GM21786 (cell line): ENCODE measurements at regions not wholly inside any gene's neighbourhood (a gene's known extent, or its start where the extent isn't known, plus 50 kb on each side); places are given as distances from the start of the nearest gene placed in this dataset.
"Not testable (repeated sequence)": the region's sequence is repeated elsewhere in the genome, so short reads cannot be mapped to it uniquely, and the experiment has no call there.

Experiments used
- ATAC-seq: cut with Tn5 transposase; IDR thresholded peaks from one replicate; pipeline ENCODE4 v1.9.1; 2021; ENCODE audit not compliant: unreplicated experiment

DNA sequence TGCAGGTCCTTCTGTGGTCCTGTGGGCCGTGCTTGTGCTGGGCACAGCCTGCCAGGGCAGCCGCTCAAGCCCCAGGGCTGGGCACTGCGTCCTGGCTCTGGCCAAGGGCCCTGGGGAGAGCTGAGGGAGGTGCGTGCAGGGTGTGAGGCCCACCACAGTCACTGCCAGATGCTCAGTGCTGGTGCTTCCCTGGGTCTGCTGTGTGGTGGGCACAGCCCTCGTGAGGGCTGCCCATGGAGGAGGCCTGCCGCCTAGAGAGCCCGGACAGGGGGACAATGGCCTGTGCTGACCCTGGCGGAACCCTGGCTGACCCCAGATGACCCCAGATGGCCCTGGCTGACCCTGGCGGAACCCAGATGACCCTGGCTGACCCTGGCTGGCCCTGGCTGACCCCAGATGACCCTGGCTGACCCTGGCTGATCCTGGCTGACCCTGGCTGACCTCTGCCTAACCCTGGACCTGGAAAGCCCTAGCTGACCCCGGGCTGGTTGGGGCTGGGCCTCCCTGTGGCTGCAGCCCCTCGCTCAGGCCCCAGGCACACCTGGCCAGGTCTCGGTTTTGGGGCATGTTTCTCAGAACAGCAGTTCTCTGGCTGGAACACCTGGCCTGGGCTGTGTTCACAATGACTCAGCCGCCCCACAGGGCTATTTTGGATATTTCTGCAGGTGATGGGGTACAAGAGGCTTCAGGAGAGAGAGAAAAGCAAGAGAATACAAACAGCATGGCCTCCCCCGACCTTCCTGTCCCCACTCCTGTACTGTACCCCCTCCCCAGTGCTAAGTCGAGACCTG lies 55.4 kb downstream of the TMEM121 start:
- ATAC-seq, result peak; percentile 56

DNA sequence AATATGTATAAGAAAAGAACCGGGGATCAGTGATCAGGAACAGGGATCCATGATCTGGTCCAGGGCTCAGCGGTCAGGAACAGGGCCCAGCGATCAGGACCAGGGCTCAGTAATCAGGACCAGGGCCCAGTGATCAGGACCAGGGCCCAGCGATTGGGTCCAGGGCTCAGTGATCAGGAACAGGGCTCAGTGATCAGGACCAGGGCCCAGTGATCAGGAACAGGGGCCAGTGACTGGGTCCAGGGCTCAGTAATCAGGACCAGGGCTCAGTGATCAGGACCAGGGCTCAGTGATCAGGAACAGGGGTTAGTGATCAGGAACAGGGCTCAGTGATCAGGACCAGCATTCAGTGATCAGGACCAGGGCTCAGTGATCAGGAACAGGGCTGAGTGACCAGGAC lies 56.3 kb downstream of the TMEM121 start:
- no peak for ATAC-seq

DNA sequence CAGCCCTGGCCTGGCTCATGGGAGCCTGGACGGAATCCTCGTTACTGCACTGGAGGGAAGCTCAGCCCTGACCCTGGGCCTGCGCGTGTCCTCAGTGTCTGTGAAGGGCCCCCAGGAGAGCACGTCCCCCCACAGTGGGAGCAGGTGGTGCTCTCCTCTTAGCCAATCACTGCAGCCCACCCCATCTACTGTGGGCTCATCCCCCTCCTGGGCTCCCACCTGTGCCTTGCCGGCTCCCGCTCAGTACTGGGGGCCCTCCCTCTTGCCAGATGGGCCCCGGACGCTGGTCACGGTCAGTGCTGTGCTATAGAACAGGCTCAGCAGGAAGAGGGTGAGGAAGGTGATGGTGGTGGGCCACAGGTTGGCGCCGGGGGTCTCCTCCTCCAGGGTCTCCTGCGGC lies 57.5 kb downstream of the TMEM121 start:
- not testable (repeated sequence) for ATAC-seq

DNA sequence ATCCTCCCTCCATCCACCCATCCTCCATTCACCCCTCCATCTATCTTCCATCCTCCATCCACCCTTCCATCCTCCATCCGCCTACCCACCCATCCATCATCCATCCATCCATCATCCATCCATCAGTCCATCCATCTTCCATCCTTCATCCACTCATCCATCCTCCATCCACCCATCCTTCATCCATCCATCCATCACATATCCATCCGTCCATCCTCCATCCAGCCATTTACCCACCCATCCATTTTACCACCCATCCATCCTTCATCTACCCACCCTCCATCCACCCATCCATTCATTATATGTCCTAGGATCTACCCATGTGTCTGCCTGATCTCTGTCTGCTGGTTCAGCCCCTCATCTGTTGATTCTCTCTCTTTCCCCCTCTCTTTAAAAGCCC lies 58.9 kb downstream of the TMEM121 start:
- not testable (repeated sequence) for ATAC-seq

DNA sequence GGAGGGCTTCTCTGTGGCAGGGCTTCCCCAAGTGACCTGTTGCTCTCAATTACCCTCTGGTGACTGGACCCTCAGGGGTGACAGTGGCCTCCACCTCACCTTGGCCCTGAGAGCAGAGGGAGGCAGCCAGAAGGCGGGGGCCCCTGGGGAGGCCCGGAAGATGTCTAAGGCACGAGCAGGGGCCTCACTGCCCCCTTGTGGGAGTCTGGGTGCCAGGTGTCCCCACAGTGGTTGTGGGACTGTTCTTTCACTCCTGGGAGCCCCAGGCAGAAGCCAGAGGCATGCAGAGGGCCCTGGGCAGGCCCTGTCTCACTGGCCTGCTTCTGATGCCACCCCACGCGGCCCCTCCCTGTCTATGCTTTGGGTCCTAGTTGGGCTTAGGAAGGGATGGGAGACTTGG lies 59.3 kb downstream of the TMEM121 start:
- ATAC-seq, result peak; percentile 34

DNA sequence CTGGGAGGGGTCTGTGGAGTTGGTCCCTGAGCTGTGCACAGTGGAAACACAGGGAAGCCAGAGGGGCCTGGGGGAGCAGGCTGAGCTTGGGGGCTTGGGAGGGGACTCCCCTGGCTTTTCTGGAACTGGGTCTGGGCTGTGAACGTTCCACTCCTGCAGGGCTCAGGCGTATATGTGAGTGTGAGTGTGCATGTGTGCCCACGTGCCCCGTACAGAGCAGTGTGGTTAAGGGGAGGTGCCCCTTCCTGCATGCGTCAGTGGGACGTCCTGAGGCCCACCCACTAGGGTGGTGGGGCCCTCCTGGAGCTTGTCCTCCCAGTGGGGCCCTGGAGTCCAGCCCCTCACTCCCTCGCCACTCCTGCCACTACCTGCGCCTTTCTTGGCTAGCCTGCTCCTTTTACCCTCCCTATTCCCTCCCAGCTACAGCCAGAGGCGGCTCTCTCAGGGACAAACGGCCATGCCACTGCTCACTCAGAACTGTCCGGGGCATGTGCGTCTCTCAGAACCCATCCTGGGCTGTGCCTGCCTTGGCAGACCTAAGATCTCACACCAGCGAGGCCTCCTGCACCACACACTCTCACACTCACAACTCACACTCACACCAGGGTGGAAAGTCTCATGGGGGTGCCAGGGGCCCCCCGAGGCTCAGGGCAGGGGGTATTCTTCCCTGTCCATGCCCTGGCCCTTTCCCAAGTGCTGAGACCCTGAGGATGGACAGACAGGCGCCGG lies 59.9 kb downstream of the TMEM121 start:
- ATAC-seq, result not testable (repeated sequence)

DNA sequence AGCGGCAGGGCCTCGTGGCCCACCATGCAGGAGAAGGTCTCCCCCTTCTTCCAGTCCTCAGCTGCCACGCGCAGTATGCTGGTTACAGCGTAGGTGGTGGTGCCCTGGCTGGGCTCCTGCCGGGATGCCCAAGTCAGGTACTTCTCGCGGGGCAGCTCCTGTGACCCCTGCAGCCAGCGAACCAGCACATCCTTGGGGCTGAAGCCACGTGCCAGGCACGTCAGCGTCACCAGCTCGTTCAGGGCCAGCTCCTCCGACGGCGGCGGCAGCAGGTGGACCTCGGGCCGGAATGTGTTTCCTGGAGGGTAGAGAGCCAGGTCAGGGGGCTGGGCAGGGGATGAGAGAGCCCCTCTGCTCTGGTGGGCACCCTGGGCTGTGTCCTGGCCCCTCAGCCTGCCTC lies 60.7 kb downstream of the TMEM121 start:
- not testable (repeated sequence) for ATAC-seq

DNA sequence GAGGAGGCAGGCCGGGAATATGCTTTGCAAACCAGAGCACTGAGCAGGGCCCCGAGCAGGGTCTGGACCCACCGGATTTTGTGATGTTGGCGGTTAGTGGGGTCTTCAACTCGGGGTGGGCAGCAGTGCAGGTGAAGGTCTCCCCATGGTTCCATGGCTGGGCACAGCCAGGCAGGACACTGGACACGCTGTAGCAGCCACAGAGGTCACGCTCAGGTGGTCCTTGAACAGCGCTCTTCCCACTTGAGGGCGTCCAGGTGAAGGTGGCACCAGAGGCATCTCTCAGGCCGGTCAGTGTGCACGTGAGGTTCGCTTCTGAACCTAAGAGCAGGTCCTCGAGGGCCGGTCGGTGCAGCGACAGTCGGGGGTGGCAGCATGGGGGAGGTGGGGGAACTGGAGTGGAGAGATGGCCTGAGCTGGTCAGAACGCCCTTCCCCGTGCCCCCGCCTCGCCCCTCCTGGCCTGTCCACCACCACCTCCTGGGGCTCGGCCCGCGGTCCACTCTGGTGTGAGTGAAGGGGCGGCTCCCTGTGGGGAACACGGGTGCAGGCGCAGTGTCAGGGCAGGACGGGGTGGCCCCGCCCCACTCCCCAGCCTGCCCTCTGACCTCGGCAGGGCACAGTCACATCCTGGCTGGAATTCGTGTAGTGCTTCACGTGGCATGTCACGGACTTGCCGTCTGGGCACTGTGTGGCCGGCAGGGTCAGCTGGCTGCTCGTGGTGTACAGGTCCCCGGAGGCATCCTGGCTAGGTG lies 61.3 kb downstream of the TMEM121 start:
- ATAC-seq, result not testable (repeated sequence)

DNA sequence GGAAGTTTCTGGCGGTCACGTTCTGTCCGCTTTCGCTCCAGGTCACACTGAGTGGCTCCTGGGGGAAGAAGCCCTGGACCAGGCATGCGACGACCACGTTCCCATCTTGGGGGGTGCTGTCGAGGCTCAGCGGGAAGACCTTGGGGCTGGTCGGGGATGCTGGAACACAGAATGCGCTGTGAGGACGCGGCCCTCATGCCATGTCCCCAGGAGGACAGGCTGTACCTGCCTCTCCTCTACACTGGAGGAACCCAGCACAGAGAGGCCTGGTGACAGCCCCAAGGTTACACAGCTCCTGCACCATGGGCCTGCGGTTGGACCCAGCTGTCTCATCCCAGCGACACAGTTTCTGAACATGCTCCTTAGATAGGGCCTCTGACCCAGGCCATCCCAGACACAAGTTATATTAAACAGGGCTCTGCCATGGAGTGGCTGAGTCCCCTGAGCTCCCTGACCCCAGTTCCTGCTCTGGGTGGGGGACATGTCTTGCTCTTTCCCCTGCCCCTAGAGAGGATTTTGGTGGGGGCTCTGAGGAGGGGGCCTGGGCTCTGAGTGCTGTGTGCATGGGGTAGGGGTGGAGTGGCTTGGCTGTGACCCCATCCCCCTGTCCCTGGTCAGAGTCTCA lies 62.0 kb downstream of the TMEM121 start:
- ATAC-seq, result no peak

DNA sequence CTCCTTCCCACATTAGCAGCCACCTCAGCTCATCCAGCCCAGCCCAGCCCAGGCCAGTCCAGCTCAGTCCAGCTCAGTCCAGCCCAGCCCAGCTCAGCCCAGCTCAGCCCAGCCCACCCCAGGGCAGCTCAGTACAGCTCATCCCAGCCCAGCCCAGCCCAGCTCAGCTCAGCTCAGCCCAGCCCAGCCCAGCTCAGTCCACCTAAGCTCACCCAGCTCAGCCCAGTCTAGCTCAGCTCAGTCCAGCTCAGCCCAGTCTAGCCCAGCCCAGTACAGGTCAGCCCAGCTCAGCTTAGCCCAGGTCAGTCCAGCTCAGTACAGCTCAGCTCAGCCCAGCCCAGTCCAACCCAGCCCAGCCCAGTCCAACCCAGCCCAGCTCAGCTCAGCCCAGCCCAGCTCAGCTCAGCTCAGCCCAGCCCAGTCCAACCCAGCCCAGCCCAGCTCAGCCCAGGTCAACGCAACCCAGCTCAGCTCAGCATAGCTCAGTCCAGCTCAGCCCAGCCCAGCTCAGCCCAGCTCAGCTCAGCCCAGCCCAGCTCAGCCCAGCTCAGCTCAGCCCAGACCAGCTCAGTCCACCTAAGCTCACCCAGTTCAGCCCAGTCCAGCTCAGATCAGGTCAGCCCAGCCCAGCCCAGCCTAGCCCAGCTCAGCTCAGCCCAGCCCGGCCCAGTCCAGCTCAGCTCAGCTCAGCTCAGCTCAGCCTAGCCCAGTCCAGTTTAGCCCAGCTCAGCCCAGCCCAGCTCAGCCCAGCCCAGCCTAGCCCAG lies 63.0 kb downstream of the TMEM121 start:
- no peak for ATAC-seq

DNA sequence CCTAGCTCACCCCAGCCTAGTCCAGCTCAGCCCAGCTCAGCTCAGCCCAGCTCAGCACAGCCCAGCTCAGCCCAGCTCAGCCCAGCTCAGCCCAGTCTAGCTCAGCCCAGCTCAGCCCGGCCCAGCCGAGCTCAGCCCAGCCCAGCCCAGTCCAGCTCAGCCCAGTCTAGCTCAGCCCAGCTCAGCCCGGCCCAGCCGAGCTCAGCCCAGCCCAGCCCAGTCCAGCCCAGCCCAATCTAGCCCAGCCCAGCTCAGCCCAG lies 63.5 kb downstream of the TMEM121 start:
- ATAC-seq, result not testable (repeated sequence)

DNA sequence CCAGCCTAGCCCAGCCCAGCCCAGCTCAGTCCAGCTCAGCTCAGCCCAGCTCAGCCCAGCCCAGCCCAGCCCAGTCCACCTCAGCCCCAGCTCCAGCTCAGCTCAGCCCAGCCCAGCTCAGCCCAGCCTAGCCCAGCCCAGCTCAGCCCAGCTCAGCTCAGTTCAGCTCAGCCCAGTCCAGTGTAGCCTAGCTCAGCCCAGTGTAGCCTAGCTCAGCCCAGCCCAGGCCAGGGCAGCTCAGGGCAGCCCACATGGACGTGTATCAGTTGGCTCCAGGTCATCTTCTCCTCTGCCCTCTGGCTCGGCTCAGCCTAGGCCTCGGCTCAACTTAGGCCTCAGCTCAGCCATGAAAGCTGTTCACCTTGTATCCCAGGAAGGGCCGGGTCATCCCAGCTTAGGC lies 64.7 kb downstream of the TMEM121 start:
- no peak for ATAC-seq

DNA sequence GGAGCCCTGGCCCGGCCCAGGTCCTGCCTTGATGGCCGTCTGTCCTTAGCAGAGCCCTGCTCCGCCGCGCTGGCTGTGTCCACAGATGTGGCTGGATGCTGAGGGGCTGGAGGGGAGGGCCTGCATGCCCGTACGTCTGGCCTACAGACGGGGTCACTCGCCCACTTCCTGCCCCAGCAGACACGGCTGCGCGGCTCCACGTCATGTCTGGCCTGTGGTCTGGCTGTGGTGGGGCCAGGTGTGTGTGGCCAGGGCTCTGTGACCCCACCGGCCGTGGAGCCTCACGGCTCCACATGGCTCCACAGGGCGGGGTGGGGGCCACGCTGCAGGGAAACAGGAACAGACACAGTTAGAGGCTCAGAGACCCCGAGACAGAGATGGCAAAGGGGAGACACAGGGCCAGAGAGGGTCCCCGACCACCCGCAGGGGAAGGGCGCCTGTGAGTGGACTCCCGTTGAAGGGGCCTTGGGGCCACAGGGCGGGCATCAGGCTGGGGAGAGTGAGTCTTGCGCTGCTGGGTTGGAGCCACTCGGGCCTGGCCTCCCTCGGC lies 65.5 kb downstream of the TMEM121 start:
- not testable (repeated sequence) for ATAC-seq

DNA sequence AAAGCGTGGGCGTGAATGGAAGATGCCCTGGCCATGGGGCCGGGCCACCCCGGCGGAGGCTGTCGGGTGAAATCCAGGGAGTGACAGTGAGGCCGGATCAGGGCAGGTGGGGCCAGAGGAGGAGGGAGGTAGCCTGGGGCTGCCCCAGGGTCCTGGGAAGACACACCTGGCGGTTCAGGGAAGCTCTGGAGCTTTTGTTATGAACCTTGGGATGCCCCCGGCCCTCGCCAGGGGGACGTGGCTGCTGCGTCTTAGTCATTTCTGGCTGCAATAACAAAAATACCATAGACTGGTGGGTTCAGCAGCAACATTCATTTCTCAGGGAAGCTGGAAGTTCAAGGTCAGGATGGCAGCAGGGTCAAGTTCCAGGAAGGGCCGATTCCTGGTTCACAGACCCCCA lies 66.3 kb downstream of the TMEM121 start:
- not testable (repeated sequence) for ATAC-seq

DNA sequence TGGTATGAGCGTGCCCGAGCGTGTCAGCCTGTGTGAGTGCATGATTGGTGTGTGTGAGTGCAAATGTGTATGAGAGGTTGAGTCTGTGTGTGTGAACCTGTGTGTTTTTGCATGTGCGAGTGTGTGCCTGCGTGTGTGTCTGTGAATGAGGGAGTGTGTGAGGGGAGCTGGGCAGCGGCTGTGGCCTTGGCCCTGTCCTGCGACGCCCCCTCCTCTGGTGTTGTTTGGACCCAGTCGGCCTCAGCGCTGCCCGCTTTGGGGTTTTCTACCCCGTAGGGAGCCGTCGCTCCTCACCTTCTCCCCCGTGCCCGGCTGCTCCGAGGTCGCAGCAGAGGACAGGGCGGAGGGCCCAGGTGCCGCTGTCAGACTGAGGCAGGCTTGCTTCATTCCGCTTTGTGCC lies 69.0 kb downstream of the TMEM121 start:
- not testable (repeated sequence) for ATAC-seq

DNA sequence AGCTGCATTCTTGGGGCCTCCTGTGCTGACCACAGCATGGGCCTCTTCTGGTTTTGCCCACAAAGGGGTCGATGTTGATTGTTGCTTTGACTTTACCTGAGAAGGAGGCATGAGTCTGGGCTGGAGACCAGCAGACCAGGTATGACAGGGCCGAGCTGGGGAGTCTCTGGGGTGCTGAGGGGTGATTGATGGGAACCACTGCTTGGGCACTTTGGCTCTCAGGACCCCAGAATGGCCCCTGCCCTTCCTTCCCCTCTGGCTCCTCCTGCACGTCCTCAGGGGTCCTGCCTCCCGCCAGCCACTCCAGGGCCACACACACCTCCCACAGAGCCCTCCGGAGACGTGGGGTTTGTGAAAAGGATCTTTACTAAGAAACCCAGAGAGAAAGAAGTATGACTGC lies 70.0 kb downstream of the TMEM121 start:
- ATAC-seq, result not testable (repeated sequence)

DNA sequence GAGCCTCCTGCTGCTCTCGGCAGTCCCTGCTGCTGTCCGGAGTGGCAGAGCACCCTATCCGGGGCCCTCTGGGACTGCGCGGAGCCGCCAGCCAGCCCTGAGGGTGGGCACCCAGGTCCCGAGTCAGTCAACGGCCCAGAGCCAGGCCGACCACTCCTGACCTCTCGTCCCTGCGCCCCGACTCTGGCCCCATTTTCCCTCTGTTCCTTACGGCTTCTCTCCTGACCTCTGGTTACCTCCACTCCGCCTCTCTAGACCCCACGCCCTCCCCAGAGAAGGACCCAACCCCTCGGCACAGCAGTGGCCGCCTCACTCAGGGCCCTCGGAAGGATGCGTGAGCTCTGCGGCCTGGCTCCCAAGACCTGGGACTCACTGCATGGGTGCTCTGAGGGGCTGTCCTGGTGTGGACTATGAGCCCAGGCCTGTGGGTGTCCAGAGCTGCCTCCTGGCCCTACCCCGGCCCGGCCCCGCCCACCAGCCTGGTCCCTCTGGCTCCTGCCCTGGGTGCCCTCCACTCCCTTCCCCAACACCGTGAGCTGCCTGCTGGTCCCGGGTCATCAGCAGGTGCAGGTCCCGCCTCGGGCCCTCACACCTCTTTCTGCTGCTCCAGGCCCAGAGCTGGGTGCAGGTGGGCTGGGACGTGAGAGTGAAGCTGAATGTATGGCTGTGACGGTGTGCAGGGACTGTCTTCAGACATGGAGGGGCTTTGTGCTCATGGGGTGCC lies 71.8 kb downstream of the TMEM121 start:
- ATAC-seq, result not testable (repeated sequence)

DNA sequence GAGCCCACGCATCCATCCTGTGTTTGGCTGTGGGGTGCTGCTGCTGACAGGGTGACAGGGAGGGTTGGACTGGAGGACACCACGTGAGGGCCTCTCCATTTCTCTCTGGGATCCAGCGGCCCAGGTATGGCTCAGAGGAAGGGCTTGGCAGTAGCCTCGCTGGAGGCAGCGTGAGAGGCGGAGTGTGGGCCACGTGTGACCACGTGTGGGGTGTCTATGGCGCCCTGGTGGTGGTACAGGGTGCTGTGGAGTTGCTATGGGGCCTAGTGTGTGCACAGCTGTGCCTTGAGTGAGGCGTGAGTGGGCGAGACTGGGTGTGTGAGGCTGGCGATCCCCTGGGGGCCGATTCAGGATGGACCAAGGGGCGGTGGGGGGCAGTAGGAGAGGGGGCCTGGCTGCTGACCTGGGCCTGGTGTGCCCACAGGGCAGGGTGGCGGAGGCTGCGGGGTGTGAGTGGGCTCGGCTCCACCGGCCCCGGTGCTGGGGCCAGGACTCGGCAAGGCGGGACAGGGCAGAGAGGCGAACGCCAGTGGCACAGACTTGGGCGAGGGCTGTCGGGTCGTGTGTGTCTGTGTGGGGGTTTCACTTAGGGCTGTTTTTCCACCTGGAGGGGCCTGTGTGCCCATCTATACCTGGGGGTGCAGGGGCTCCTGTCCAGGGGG lies 72.7 kb downstream of the TMEM121 start:
- ATAC-seq, result not testable (repeated sequence)
